GM12878 (cell line): ENCODE measurements at regions not wholly inside any gene's neighbourhood (a gene's known extent, or its start where the extent isn't known, plus 50 kb on each side); places are given as distances from the start of the nearest gene placed in this dataset.

Experiments used
- ATAC-seq: fragments of 200-7000 bp; cut with Tn5 transposase; 3 replicates; pipeline ENCODE4 v1.9.1; 2020; ENCODE audit warnings: mild to moderate bottlenecking, moderate library complexity
- BruUV-seq: library from RNA; stranded (reverse); fragments of 400-500 nt; replicated peaks from 2 replicates; lab custom pipeline; 2021; lab: Mats Ljungman, UMichigan
- CTCF ChIA-PET: fragments of 300-600 bp; sonication (Branson Sonifier 250); formaldehyde crosslinking; extraction: SDS; loops from one replicate; lab custom pipeline; 2021; ENCODE audit warnings: inconsistent platforms; lab: Yijun Ruan, JAX
- POLR2A ChIA-PET: fragments of 350-600 bp; formaldehyde crosslinking; extraction: SDS; loops from one replicate; lab custom pipeline; 2021; ENCODE audit warnings: inconsistent platforms; lab: Charles Lee
- RAD21 ChIA-PET: fragments of 300-600 bp; sonication (Branson Sonifier 250); formaldehyde crosslinking; loops from one replicate; lab custom pipeline; 2023; ENCODE audit warnings: antibody characterized with exemption; ENCODE audit not compliant: unreplicated experiment; lab: Charles Lee
- SMC1A ChIA-PET: fragments of 300-600 bp; sonication (Branson Sonifier 250); formaldehyde crosslinking; loops from one replicate; lab custom pipeline; 2023; ENCODE audit not compliant: unreplicated experiment, uncharacterized antibody; lab: Charles Lee
- DNase-seq: peaks from one replicate; pipeline ENCODE4 v3.0.0-alpha.2; 2011; ENCODE audit warnings: low read depth, low spot score
- FAIRE-seq: peaks from 3 replicates; lab custom pipeline; 2011; peaks lifted over from hg19 to GRCh38; lab: Jason Lieb, UNC
- H2AFZ ChIP-seq: 2 replicates; pipeline ENCODE4 v1.6.0; 2011; ENCODE audit warnings: low read depth, low read length, control low read depth; ENCODE audit not compliant: control insufficient read depth
- H3K27ac ChIP-seq: 2 replicates; pipeline ENCODE4 v1.5.1; 2011; ENCODE audit warnings: control low read depth; ENCODE audit not compliant: control insufficient read depth, insufficient read depth
- H3K27me3 ChIP-seq, 2 experiments: replicated peaks in 1 of 2; 2 replicates each; pipeline versions ENCODE4 v1.6.0 to v1.6.1; 2011; ENCODE audit warnings: low read length in 1 of 2; ENCODE audit not compliant: control insufficient read depth in 2 of 2, insufficient read depth in 2 of 2
- H3K36me3 ChIP-seq, 2 experiments: 2 replicates each; pipeline ENCODE4 v1.5.1; 2011; ENCODE audit warnings: low read length in 1 of 2; ENCODE audit not compliant: control insufficient read depth in 2 of 2, insufficient read depth in 2 of 2
- H3K4me1 ChIP-seq: 2 replicates; pipeline ENCODE4 v1.6.1; 2011; ENCODE audit warnings: mild to moderate bottlenecking, low read length, moderate library complexity, mixed read lengths; ENCODE audit not compliant: control insufficient read depth, insufficient read depth
- H3K4me2 ChIP-seq: 2 replicates; pipeline ENCODE4 v1.6.0; 2011; ENCODE audit warnings: control low read depth; ENCODE audit not compliant: control insufficient read depth, insufficient read depth
- H3K4me3 ChIP-seq: fragments of 200-600 bp; sonication (generic); 2 replicates; pipeline ENCODE4 v1.5.1; 2016
- H3K79me2 ChIP-seq: 2 replicates; pipeline ENCODE4 v1.6.0; 2011; ENCODE audit warnings: low read length; ENCODE audit not compliant: control insufficient read depth, insufficient read depth
- H3K9ac ChIP-seq: 2 replicates; pipeline ENCODE4 v1.8.0; 2011; ENCODE audit warnings: low read length, control low read depth, mixed read lengths; ENCODE audit not compliant: control insufficient read depth, insufficient read depth
- H3K9me3 ChIP-seq: replicated peaks from 3 replicates; pipeline ENCODE4 v1.5.1; 2011; ENCODE audit warnings: mild to moderate bottlenecking, low read length; ENCODE audit not compliant: control insufficient read depth, insufficient read depth
- H4K20me1 ChIP-seq: 2 replicates; pipeline ENCODE4 v1.6.0; 2011; ENCODE audit not compliant: control insufficient read depth, insufficient read depth
- CBX3 ChIP-seq: fragments of 200-600 bp; sonication (generic); IDR thresholded peaks from 2 replicates; pipeline ENCODE4 v1.6.1; 2016; ENCODE audit warnings: low read depth, borderline replicate concordance
- FOXK2 ChIP-seq: fragments of 450-650 bp; IDR thresholded peaks from 2 replicates; pipeline ENCODE4 v1.6.1; 2017; ENCODE audit warnings: mild to moderate bottlenecking, moderate library complexity
- MXI1 ChIP-seq: fragments of 150-350 bp; IDR thresholded peaks from 2 replicates; pipeline ENCODE4 v1.6.1; 2011; ENCODE audit warnings: low read depth, mild to moderate bottlenecking, inconsistent platforms, low read length, improper control_type of control experiment
- RELA ChIP-seq: fragments of 450-650 bp; IDR thresholded peaks from 2 replicates; pipeline ENCODE4 v1.8.0; 2014; ENCODE audit warnings: borderline replicate concordance; ENCODE audit not compliant: partially characterized antibody
- WGBS: methylation state at CpG from one replicate; pipeline ENCODE4 v1.1.6; 2016; ENCODE audit warnings: low lambda C conversion rate; ENCODE audit not compliant: insufficient replicate concordance, insufficient coverage; ENCODE audit errors: missing lambda C conversion rate; 5-methylcytosine and 5-hydroxymethylcytosine counted together
- in situ Hi-C: fragments of 300-500 bp; cut with MboI; formaldehyde crosslinking; loops from 9 replicates; pipeline ENCODE4 v1.14.3; 2018; ENCODE audit warnings: mixed read lengths
- intact Hi-C: fragments of 100-400 bp; cut with micrococcal nuclease; formaldehyde crosslinking; loops from one replicate; pipeline ENCODE4 v1.14.2; 2022; ENCODE audit not compliant: unreplicated experiment
- TF ChIP-seq, protein P1 (sequence below): fragments of 450-650 bp; IDR thresholded peaks from 2 replicates; pipeline ENCODE4 v1.6.1; 2016; ENCODE audit warnings: mild to moderate bottlenecking, moderate library complexity, borderline replicate concordance

DNA sequence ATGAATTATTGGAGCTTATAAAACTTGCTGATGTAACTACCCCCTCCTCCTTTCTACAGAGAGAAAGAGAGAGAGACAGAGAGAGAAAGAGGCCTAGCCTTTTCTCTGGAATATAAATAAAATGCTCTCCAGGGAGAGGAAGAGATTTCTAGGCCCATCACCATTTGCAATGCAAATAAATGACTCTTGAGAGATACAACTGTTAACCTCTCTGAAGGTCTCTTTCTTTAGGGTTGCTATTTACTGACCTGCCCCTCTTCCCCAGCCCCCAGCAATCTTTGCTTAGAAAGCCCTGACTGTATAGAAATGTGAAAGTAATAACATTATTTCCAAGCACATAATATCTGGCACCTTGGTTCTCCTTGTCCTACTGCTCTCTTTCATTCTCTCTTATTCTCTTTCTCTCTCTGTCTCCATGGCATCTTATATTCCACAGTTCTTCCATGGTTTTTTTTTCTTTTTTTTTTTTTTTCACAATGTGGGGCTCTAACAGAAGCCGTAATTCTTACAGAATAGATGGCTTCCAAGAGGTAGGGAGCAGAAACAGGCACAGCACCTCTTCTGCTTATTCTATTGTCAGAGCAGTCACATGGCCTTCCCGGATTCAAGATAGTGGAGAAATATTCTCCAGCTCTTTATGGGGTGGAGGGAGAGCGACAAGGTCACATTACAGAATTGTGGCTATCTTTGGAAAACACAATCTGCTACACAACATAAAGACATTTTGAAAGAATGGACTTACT is 1087.9 kb upstream of the NUDT12 start:
- ChIA-PET POLR2A (no interaction called here), RAD21 (no interaction called here), SMC1A (interaction anchor here (1.2 kb wide), 1 partner anchor 9 kb away, joined by 4 read pairs; no protein-coding TSS in a partner anchor), CTCF (no interaction called here)
- no peaks in the 10 kb centered on the region for H3K4me1 ChIP-seq
- TF ChIP-seq MXI1, result no peak
- TF ChIP-seq, protein P1, sequence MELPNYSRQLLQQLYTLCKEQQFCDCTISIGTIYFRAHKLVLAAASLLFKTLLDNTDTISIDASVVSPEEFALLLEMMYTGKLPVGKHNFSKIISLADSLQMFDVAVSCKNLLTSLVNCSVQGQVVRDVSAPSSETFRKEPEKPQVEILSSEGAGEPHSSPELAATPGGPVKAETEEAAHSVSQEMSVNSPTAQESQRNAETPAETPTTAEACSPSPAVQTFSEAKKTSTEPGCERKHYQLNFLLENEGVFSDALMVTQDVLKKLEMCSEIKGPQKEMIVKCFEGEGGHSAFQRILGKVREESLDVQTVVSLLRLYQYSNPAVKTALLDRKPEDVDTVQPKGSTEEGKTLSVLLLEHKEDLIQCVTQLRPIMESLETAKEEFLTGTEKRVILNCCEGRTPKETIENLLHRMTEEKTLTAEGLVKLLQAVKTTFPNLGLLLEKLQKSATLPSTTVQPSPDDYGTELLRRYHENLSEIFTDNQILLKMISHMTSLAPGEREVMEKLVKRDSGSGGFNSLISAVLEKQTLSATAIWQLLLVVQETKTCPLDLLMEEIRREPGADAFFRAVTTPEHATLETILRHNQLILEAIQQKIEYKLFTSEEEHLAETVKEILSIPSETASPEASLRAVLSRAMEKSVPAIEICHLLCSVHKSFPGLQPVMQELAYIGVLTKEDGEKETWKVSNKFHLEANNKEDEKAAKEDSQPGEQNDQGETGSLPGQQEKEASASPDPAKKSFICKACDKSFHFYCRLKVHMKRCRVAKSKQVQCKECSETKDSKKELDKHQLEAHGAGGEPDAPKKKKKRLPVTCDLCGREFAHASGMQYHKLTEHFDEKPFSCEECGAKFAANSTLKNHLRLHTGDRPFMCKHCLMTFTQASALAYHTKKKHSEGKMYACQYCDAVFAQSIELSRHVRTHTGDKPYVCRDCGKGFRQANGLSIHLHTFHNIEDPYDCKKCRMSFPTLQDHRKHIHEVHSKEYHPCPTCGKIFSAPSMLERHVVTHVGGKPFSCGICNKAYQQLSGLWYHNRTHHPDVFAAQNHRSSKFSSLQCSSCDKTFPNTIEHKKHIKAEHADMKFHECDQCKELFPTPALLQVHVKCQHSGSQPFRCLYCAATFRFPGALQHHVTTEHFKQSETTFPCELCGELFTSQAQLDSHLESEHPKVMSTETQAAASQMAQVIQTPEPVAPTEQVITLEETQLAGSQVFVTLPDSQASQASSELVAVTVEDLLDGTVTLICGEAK, result no peak
- TF ChIP-seq RELA, result no peak
- no peak for TF ChIP-seq CBX3
- TF ChIP-seq FOXK2, result no peak
- no peaks in the 10 kb centered on the region for H3K79me2 ChIP-seq
- intact Hi-C loops, result no loop called here
- no peak overlapping the region for H3K4me2 ChIP-seq
- no peak for FAIRE-seq
- no peaks in the 10 kb centered on the region for H3K36me3 ChIP-seq
- H3K9ac ChIP-seq, result no peak overlapping the region
- WGBS, result 4% methylated on average over 2 of the region's 3 CpGs
- H3K4me3 ChIP-seq, result no peak overlapping the region
- no peaks in the 10 kb centered on the region for H3K9me3 ChIP-seq
- BruUV-seq, result no TSS peak
- ATAC-seq, result no peak
- no peaks in the 10 kb centered on the region for H3K27me3 ChIP-seq
- no peak overlapping the region for H2AFZ ChIP-seq
- H4K20me1 ChIP-seq, result no peaks in the 10 kb centered on the region
- H3K27ac ChIP-seq, result no peak overlapping the region
- DNase-seq, result no peak
- in situ Hi-C loops, result no loop called here
